HG02970 (cell line): ENCODE measurements at regions not wholly inside any gene's neighbourhood (a gene's known extent, or its start where the extent isn't known, plus 50 kb on each side); places are given as distances from the start of the nearest gene placed in this dataset.
A peak's percentile ranks its signal among the peaks of the same experiment; 100 is the strongest.

ENCODE experiments used
- ATAC-seq: cut with Tn5 transposase; IDR thresholded peaks from one replicate; pipeline ENCODE4 v1.9.1; 2021; ENCODE audit warnings: mild to moderate bottlenecking, moderate library complexity, moderate number of reproducible peaks; ENCODE audit not compliant: unreplicated experiment, low FRiP score

DNA sequence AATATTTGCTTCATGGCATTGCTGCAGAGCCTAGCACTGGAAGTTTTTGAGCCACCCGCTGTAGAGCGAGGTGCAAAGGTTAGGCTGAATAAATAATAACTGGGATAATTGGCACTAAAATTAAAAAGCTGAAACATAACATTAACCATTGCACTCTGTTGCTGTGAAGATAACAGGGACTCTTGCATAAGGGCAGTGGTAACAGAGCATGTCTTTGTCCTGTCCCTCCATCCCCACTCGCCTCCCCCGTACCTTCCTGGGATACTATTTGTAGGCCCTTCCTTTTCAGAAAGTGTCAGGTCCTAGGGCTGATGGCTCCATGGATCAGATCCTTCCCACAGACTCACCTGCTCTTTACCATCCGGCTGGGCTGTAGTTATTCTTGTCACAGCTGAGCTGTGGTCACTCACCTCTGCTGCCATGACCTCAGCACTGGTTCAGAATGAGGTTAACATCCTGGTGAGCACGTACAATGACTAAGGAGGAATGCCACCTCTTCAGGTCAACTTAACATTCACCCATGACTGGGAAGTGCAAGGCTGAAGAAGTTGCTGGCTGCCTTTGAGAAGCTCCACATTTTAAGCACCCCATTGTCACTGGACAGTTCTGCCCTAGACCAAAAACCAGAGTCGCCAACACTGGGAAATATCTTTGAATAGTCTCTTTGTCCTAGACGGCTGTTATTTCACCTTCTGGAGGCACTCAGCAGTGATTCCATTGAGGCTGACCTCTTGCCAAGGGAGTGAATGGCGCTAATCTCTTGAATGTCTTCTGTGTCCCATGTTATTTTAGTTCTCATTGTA, 103.2 kb upstream of the KIRREL3 start:
- no peak for ATAC-seq

DNA sequence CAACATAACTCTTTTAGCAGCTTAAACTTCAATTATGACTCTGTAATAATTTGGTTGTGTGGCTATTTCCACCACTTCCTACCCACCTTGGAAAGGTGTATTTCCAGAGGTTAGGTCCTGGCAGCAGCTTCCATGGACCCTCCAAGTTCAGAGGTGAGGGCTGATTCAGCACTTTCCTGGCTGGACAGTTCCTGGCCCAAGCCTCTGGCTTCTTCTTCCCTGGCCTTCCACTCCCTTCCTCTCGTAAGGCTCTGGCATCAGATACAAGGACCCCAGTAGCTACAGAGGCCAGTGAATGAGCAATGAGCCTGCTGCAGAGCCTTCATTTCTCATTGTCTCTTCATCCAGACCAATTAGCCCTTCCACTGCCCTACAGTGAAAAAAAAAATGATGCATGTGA, 98.1 kb upstream of the KIRREL3 start:
- no peak for ATAC-seq

DNA sequence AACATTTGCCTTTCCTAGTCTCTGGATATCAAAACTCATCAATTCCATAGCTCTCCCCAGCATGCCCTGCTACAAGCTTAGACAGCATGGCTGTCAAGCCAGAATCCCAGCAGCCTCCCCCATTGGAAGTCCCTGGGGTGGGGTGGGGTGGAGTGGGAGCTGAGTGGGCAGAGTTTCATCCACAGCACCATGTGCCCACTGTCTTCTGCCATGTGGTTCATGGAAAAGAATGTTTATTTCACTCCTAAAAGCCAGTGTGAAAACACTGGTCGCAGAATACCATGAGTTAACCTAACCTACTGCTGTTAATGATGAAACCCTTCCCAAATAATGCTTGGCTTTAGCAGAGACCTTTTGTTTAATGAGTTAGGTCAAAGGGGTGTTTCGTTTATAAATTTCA, 80.2 kb upstream of the KIRREL3 start:
- no peak for ATAC-seq

DNA sequence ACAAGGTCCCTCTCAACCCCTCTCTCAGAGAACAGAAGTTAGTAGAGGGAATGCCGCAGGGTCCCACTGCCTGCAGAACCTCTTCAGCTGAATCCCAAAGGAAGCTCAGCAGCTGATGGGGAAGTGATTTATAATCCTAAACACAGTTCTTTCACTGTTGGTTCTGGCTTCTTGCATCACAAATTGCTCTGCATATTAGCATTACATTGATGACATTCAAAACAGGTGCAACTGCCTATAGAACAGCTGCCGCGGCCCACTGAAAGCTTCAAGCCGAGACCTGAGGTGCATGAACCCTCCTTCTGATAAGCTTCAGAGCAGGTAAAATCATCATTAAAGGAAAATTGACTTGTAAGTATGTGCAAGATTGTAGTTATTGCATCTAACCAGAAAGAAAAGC, 75.2 kb upstream of the KIRREL3 start:
- no peak for ATAC-seq

DNA sequence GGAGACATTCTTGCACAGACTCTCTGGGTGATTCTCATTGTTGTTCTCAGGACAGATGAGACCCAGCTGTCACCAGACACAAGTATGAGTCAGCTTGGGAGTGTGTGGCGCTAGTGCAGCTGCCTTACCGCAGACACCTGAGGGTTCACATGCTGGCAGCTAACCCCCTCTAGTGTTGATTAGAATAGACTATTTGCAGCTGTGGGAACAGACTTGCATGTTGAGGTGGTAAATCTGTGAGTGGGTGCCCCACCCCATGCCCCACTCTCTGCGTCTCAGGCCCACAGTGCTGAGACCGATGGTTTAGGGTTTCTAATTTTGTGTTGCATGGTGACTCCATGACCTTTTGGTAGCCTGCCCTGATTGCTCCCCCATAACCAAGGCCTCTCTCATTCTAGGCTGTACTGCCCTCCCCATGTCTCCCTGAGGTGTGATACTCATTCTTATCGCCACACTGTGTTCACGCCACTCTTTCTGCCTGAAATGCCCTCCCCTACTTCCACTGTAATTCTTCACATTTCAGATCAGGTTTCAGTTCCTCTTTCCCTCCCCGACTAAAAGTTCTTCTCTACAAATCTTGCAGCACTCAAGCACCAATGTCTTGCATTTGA, 73.7 kb upstream of the KIRREL3 start:
- peak; percentile 82 for ATAC-seq

DNA sequence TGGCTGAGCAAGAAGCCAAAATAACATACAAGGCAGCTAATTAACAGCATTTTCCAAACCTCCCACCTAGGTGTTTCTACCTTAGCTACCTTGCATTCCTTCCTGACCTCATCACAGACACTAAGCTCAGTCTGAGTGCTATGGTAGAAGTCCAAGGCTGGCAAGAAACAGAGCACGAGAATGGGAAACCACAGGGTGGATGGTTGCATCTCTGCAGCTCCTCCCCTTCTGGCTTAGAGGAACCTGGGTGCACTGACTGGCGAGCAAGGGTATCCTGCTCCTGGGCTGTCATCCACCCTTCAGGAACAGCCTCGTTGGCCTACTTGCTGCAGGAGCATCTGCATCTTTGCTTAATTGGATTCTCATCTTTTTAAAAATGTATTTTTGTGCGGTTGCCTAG, 73.1 kb upstream of the KIRREL3 start:
- ATAC-seq: no peak

DNA sequence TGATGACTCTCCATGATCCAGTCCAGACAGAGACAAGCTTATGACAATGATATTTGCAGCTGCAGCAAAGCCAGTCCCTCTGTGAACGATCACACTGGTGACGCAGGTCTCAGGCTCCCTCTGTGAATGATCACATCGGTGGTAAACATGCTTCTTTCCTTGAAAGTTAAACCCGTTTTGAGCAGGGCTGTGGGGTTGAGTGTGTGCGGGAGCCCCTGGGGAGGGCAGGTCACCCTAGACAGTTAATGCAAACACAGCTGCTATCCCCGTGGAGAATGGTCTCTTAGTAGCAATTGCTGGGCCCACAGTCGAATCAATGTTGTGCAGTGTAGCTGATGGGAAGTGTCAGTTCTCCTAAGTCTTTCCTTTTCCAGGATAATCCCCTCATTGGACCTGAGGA, 71.0 kb upstream of the KIRREL3 start:
- no peak for ATAC-seq

DNA sequence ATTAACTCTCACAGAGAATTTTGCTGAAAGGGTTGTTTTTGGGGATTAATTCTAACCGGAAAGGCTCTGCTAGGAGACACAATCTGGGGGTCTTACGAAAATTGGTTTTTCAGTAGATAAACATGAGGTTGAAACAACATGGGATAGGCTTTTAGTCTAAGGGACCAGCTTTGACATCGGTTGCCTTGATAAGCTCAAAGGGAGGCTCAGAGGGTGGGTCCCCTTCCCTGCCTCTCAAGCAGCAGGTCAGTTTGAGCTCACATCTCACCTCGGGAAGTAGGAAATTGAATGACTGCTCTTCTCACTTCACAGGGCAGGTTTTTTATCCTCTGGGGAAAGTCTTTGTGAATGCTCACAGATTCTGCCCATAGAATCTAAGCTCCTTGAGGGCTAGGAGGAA, 70.2 kb upstream of the KIRREL3 start:
- ATAC-seq: no peak

DNA sequence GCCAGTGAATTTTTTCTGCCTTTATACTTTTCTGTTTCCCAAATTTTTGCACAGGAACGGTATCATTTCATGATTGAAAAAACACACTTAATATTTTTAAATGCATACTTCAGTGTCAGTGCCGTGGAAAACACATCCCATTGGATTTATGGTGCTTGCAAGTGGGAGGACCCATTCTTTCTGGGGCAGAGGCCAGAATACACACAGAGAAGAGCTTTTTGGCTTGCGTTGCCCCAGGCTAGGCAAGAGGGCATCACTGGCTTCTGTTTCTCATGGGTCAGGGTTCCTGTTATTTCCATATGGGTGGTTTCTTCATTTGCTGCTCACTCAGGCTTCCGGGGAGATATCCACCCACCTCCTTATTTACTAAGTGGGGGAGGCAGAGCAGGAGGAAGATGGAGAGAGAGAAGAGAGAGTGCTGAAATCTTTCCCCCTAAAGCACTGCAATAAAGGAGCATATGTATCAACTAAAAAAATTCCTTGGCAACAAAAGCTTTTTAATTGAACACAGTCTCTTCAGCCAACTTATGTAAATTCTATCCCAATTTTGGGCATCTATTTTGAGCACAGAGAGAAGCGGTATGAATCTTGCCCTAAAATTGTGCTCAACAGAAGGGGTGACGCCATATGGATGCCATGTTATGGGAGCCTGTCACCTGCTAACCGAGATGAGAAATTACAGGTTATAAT, 66.0 kb upstream of the KIRREL3 start:
- no peak for ATAC-seq

DNA sequence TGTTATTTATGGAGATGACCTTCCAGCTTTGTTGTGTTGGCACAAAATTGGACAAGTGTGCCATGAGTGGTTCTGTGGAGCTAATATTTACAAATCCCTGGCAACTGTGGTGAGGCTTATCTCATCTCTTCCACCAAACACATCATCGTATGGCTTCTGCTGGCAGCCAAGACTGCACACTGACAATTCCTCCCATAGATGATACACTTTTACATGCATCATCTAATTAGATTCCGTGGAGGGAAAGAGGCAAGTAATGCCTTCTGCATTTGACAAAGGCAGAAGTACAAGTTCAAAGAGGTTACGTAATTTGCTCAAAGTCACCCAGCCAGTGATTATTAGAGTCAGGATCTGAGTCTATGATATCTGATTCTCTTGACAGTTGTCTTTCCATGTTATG, 62.7 kb upstream of the KIRREL3 start:
- ATAC-seq: no peak

DNA sequence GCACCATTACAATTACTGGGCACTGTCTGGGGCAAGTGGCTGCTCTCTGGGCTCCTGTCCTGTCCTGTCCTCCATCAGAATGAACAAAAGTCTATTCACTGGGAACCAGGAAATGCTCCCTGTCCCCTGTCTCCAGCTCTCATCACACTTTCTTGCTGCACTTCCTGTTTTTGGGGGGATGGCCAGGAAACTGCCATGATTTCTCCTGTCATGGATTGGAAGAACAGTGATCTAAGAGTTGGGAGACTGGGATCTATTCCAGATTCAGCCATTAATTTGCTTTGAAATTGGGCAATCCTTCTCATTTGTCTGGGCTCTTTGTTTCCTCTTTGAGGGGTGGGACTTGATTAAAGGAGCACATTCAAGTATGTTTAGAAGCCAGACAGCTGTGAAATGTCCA, 61.4 kb upstream of the KIRREL3 start:
- ATAC-seq: no peak

DNA sequence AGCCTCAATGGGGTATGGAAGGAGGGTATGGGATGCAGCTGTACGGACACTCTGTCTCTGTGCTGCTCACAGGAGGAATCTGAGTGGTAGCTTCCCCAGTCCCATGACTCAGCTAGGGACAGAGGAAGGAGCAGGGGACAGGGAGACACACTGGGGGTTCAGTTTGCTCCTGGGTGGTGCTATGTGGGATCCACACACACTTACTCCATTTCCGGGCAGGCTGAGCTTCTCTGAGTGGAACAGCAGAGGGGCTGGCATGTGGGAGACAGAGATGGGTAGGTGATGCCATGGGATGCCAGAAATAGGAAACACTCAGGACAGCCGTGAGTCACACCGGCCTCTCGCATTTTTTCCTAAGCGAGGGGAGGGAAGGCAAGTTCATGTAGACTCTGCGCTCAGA, 59.2 kb upstream of the KIRREL3 start:
- ATAC-seq: no peak

DNA sequence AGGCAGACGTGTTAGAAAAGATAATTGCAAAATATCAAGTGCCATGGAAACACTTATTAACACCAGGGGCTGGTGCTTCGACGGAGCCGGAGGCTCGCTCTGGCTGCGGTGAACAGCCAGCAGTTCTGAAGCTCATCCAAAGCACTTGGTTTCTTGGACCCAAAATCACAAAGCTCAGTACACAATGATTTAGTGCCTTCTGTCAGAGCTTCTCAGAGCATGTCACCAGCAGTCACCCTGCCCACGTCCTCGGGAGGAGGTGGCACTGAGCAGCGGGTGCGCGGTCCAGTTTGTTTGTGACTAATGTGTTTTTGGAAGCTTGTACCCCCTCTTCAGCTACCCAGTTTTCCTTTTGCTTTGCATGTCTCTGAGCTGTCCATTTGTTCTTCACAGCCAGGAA, 58.7 kb upstream of the KIRREL3 start:
- ATAC-seq: no peak

DNA sequence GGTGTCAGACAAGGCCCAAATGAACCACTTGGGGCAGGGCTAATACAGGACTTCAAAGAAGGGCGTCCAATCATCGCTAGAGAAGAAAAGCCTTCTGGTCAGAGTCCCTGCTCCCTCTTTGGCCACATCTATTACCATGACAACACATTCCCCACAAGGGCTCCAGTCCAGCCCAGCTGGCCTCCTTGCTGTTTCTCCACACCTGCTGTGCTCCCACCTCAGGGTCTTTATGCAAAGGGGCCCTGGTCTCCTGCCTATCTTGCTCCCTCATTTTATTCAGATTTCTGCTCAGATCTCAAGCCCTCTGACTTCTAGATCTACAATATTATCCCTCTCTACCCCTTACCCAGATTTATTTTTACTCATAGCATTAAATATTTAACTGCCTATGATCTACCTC, 58.0 kb upstream of the KIRREL3 start:
- no peak for ATAC-seq

DNA sequence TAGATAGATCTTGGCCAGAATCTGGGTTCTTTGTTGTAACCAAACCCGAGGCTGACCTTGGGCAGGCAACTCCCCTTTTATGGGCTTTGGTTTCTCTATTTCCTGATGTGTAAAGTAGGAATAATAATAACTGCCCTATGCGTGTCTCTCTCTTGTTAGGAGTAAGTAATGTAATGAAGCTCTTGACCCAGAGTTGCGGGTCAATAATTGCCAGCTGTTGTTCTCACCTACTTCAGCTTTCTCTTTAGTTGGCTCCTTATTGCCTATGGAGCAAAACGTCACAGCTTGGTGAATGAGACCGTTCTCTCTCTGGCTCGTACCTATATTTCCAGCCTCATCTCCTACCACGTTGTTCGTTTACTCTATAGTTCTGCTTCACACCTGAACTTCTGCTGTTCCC, 56.6 kb upstream of the KIRREL3 start:
- no peak for ATAC-seq

DNA sequence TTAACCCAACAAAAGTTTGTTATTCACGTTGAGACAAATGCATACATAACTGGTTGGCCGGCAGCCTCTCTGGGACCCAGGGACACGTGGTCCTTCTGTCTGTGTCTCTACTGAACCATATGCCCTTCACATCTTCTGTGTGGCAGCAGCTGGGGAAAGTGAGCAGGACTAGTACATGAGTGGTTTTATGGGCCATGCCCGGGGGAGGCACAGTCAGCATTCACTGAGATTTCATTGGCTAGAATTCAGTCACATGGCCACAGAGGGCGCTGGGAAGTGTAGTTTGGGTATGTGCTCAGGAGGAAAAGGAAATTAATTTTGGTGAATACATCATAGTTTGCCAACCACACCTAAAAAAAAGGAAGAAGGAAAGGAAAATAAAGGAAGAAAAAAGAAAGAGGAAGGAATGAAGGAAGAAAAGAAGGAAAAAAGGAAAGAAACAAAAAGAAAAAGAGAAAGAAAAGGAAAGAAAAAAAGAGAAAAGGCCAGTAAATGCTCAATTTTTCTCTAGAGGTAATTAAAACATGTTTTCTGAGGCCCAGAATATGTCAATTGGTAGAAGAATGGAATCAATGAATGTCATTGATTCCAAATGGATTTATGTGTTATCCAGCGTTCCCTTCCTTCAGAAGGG, 55.9 kb upstream of the KIRREL3 start:
- no peak for ATAC-seq

DNA sequence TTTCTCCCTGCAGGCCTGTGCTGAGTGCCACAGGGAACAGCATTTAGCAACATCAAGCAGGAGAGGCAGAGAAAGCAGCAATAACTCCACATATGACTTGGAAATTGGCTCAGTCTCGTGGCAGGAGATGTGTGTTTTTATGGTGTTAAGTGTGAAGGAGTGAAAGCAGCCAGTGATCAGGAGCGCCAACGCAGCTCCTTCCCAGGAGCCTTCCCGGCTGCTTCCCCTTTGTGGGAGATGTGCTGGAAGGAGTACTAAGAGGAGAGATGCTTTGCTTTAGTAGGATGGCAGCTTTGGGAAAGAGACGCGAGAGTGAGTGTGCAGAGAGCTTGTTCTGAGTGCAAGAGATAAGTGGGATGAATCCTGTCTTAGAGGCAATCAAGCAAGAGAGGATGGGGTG, 54.7 kb upstream of the KIRREL3 start:
- ATAC-seq: no peak

DNA sequence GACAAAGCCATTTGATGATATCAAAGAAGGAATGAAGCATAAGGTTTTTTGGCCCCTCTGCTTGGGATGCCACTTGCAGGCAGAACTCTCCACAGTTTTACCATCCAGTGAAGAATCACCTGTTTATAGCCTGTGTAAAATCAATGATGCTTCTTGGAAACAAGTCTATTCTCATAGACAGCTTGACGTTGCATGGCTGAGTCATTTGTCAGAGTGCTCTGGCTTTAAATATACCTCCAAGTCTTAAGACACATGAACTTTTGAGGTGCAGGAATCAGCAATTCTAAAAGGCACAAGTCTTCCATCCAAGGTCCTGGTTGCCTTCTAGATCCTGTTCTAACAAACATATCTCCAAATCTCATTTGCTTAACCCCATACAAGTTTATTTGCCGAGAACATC, 53.6 kb upstream of the KIRREL3 start:
- ATAC-seq: no peak

DNA sequence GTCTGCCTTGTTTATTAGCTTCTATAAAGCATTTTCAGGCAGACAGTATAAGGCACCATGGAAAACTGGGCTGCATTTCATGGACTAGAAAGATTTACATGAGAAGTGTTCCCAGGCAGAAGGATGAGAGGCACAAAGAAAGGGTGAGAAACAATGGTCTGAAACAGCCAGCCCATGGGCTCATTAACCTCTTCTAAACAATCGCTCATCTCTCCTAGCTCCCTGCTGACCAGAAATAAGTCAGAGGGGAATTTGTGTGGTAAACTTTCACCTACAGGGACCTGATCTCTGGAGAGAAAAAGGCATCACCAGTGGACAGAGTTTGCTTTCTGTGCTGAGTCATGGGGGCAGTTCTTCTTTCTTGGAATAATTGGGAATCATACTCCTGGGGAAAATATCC, 51.8 kb upstream of the KIRREL3 start:
- no peak for ATAC-seq
